Erythroblast (primary cell): ENCODE measurements at regions not wholly inside any gene's neighbourhood (a gene's known extent, or its start where the extent isn't known, plus 50 kb on each side); places are given as distances from the start of the nearest gene placed in this dataset.
"Not testable (repeated sequence)": the region's sequence is repeated elsewhere in the genome, so short reads cannot be mapped to it uniquely, and the experiment has no call there.

ENCODE experiments used
- DNase-seq, 2 experiments: peaks; one replicate each; lab custom pipeline; 2025; lab: John Stamatoyannopoulos, UW
- GATA1 ChIP-seq: IDR thresholded peaks from 2 replicates; pipeline ENCODE4 v1.6.1; 2011; ENCODE audit warnings: low read depth, mild to moderate bottlenecking, control low read depth, low read length, moderate library complexity
- POLR2A ChIP-seq: IDR thresholded peaks from 2 replicates; pipeline ENCODE4 v1.6.1; 2011; ENCODE audit warnings: mild to moderate bottlenecking, low read length

DNA sequence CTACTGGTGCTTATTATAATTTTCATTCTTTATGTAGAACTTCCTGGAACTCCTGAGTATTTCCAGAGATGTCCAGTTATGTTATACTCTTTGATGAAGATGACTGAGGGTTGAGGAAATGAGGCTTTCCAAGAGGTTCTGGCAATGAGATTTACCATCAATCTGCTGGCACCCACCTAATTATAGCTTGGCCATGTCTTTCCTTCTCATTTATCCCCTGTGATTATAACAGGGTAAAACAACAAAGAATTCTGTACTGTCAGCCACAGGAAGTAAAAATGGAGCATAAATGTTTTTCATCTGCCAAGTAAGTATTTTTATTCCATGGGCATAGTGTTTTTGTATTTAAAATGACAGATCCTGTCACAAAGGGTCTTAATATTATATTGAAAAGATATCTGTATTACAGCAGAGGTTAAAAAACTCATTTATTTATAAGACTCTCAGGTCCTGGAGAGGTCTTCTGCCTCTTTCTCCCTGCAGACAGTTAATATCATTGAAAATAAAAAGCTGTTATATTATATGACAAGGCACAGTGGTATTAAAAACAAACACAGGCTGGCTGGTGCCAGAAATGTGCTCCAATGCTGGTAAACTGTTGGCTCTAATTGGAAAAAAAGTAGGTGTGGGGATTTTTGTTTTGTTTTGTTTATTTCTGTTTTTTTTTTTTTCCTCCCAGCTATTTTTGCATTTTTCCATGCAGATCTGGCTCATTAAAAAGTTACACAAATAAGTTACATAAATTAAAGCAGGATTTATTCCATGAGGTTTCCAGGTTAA, 1764.1 kb upstream of the CELF4 start:
- DNase-seq, result no peak
- no peak for TF ChIP-seq POLR2A
- TF ChIP-seq GATA1, result no peak

DNA sequence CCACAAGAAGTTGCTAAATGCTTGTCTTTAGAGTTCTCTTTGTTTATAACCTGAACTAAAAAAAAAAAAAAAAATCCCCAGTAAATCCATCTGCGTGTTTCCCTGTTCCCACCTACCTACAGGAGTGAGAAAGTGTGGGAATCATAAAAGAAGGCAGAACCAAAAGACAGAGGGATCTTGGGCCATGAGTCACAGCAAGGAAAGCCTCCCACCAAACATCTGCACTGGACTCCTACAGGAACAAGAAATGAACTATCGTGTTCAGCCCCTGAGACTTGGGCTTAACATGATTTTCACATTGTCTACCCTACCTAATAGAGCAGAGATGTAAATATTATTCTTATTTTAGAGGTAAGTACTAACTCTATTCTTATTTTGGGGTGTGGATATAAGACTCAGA, 1761.2 kb upstream of the CELF4 start:
- no peak for TF ChIP-seq POLR2A
- TF ChIP-seq GATA1, result no peak
- DNase-seq, result no peak

DNA sequence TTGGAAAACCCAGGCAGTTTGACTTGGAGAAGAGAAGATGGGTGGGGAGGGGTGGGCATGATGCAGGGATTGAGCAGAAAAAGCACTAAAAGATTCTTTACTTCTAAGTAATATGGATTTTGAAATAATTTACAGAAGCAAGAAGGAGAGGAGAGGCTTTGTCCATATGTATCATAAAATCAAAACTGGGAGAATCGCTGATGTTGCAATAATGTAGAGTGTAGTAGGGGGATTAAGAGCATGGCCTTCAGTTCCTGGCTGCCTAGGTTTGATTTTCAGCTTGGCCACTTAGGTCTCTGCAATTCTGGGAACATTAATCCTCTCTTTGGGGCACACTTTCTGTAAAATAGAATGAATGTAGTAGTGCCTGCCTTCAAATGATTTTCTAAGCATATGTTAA, 1760.4 kb upstream of the CELF4 start:
- TF ChIP-seq POLR2A, result no peak
- TF ChIP-seq GATA1, result no peak
- no peak for DNase-seq

- no peak for TF ChIP-seq GATA1
- no peak for TF ChIP-seq POLR2A
Measured at GRCh38 chr18:39319141-39319540, 1753.5 kb upstream of the CELF4 start.

DNA sequence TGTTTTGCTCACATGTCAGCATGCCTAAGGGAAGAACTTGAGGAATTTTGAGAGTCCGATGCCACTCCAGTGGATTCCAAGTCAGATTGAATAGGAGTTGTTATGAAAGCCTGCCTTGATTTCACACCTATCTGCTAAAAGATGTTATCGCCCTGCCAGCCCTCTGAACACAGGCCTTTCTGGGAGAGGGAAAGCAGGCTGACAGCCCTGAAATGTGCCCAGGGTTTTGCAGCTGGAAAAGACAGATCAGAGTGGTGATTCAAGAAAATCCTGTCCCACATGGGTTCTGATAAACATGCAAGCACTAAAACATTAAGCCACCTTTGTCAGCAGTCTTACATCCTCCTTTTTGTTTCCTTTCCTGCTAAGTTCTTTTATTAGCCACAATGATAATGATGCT, 1752.9 kb upstream of the CELF4 start:
- TF ChIP-seq POLR2A (no peak), GATA1 (no peak)
- DNase-seq, result no peak

More at GRCh38 chr18:39319141-39319540, 1753.5 kb upstream of the CELF4 start:
- no peak for DNase-seq

DNA sequence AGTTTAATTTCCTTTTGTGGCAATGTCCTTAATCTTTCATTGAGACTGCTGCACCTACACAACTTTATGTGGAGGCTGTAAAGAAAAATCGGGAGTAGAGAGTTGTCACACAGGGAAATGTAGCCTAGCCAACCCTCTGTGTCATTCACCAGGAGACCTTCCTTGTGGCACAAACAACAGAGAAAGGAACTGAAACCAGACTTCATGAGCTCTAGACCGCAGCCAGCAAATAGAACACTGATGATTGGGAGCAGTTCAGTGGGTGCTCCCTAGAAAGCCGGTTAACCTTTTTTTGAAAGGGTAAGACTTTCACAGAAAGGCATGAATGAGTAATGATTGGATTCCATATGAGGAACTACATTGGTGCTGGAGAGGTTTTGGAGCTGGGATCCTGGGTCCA, 1752.4 kb upstream of the CELF4 start:
- TF ChIP-seq POLR2A (no peak), GATA1 (no peak)
- DNase-seq, result no peak

- DNase-seq, result no peak
- TF ChIP-seq GATA1 (no peak), POLR2A (no peak)
Measured at GRCh38 chr18:39314595-39314994, 1749.0 kb upstream of the CELF4 start.

- no peak for TF ChIP-seq GATA1
- TF ChIP-seq POLR2A, result no peak
- DNase-seq, result no peak
Measured at GRCh38 chr18:39313992-39314391, 1748.4 kb upstream of the CELF4 start.

- TF ChIP-seq POLR2A, result no peak
- DNase-seq, result no peak
Measured at GRCh38 chr18:39311111-39311712, 1745.6 kb upstream of the CELF4 start.

DNA sequence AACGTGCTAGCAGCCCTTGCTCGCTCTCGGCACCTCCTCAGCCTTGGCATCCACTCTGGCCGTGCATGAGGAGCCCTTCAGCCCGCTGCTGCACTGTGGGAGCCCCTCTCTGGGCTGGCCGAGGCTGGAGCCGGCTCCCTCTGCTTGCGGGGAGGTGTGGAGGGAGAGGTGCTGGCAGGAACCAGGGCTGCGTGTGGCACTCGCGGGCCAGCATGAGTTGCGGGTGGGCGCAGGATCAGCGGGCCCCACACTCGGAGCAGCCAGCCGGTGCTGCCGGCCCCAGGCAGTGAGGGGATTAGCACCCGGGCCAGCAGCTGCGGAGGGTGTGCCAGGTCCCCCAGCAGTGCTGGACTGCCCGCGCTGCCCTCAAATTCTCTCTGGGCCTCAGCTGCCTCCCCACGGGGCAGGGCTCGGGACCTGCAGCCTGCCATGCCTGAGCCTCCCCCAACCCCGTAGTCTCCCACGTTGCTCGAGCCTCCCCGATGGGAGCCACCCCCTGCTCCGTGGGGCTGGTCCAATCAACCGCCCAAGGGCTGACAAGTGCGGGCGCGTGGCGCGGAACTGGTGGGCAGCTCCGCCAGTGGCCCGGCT, 1743.4 kb upstream of the CELF4 start:
- not testable (repeated sequence) for DNase-seq

GRCh38 chr18:39305766-39306165, 1740.2 kb upstream of the CELF4 start:
- TF ChIP-seq POLR2A (no peak), GATA1 (no peak)
- peak in 1 of 2 experiments; percentile 60 for DNase-seq

GRCh38 chr18:39302481-39302880, 1736.9 kb upstream of the CELF4 start:
- DNase-seq, result peak; percentile 21 to 25
- TF ChIP-seq GATA1 (no peak), POLR2A (no peak)

DNA sequence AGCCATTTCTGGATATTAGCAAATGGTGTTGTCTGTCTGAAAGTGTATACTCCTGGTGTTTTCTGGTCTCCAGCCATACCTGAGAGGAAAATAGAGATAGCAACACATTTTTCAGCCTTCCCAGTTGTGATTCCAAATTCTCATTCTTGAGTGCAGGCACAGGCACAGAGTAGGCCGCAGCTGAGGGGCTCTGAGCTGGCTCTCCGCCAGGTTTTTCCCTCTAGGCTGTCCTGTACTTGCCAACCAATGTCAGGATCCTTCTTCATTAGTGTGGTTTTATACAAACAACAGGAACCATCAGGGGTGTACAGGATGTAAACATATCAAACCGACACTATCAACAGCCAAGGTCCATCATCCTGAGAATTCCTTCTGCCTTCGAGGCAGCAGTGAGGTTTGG, 1733.6 kb upstream of the CELF4 start:
- no peak for DNase-seq
- TF ChIP-seq POLR2A (no peak), GATA1 (no peak)

- TF ChIP-seq GATA1 (no peak), POLR2A (no peak)
- DNase-seq, result no peak
Measured at GRCh38 chr18:39297225-39297624, 1731.6 kb upstream of the CELF4 start.
